ENCODE measurements at regions not wholly inside any gene's neighbourhood (a gene's known extent, or its start where the extent isn't known, plus 50 kb on each side); places are given as distances from the start of the nearest gene placed in this dataset.

- no peak overlapping the region for H3K4me2 ChIP-seq (ENCODE audit: low read depth, low read length)
- 14% methylated on average over 4 of the region's 4 CpGs for WGBS (ENCODE audit: low lambda C conversion rate)
- no peak overlapping the region for H3K27ac ChIP-seq (ENCODE audit: extremely low read length, insufficient read depth, low read length)
- TF ChIP-seq MAFF (IDR thresholded peaks at IDR 0.05; ENCODE audit: low read depth, low read length) (peak; percentile 60), FUBP1 (CRISPR knock-in tag; IDR thresholded peaks at IDR 0.05; ENCODE audit: borderline replicate concordance) (no peak), MAFK (conservative IDR thresholded peaks at IDR 0.05 in 1 of 2, IDR thresholded peaks at IDR 0.05 in 1 of 2; ENCODE audit: low read length in 2 of 2) (peak; percentile 33 to 62; a peak in 3 of 4 replicates)
- H4K20me1 ChIP-seq (ENCODE audit: insufficient read depth, low read length) = no peaks in the 10 kb centered on the region
- H3K4me1 ChIP-seq (ENCODE audit: insufficient read depth, low read length) = no peaks in the 10 kb centered on the region
- no peaks in the 10 kb centered on the region for H3K36me3 ChIP-seq (replicated peaks in 1 of 2; ENCODE audit: control insufficient read depth in 1 of 2, insufficient read depth in 2 of 2, low read length in 2 of 2)
- no peaks in the 10 kb centered on the region for H3K79me2 ChIP-seq (ENCODE audit: insufficient read depth, low read length)
- no peak overlapping the region for H3K4me3 ChIP-seq (replicated peaks in 1 of 3; ENCODE audit: insufficient read depth in 1 of 3, low read depth in 2 of 3, low read length in 3 of 3)
- ATAC-seq (no peak), FAIRE-seq (no peak), DNase-seq (ENCODE audit: low spot score) (no peak)
- H2AFZ ChIP-seq (ENCODE audit: low read length) = no peak overlapping the region
- no peak overlapping the region for H3K9ac ChIP-seq (ENCODE audit: insufficient read depth, low read depth, low read length)
- ChIA-PET CTCF (ENCODE audit: low intra/inter-chr PET ratio, low total read pairs) (no interaction called here), POLR2A (no interaction called here)
- intact Hi-C loops (cut with micrococcal nuclease; ENCODE audit: unreplicated experiment) = no loop called here
- no peaks in the 10 kb centered on the region for H3K9me3 ChIP-seq (ENCODE audit: low read length)
- BruUV-seq (replicated peaks) = no TSS peak
- no peaks in the 10 kb centered on the region for H3K27me3 ChIP-seq (ENCODE audit: control insufficient read depth in 1 of 2, insufficient read depth in 2 of 2, low read length in 2 of 2)
- in situ Hi-C loops (cut with HindIII; ENCODE audit: extremely low pct_ligation_motif_present, low pct_unique_long_range_greater_than_20kb) = no loop called here
Observed at GRCh38 chr7:81327468-81328266, 408.8 kb upstream of the SEMA3C start.

- no peaks in the 10 kb centered on the region for H4K20me1 ChIP-seq (ENCODE audit: insufficient read depth, low read length)
- no peak overlapping the region for H2AFZ ChIP-seq (ENCODE audit: low read length)
- intact Hi-C loops (cut with micrococcal nuclease; ENCODE audit: unreplicated experiment) = no loop called here
- CTCF ChIA-PET (ENCODE audit: low intra/inter-chr PET ratio, low total read pairs) = no interaction called here
- BruUV-seq (replicated peaks) = no TSS peak
- no peak for ATAC-seq
- no peaks in the 10 kb centered on the region for H3K79me2 ChIP-seq (ENCODE audit: insufficient read depth, low read length)
- in situ Hi-C loops (cut with HindIII; ENCODE audit: extremely low pct_ligation_motif_present, low pct_unique_long_range_greater_than_20kb) = no loop called here
- no peaks in the 10 kb centered on the region for H3K9me3 ChIP-seq (ENCODE audit: low read length)
- H3K27me3 ChIP-seq (ENCODE audit: control insufficient read depth in 1 of 2, insufficient read depth in 2 of 2, low read length in 2 of 2) = no peaks in the 10 kb centered on the region
- H3K9ac ChIP-seq (ENCODE audit: insufficient read depth, low read depth, low read length) = no peak overlapping the region
- H3K36me3 ChIP-seq (replicated peaks in 1 of 2; ENCODE audit: control insufficient read depth in 1 of 2, insufficient read depth in 2 of 2, low read length in 2 of 2) = no peaks in the 10 kb centered on the region
- FAIRE-seq = no peak
- 4% methylated on average over 1 of the region's 1 CpG for WGBS (ENCODE audit: low lambda C conversion rate)
- no peak for DNase-seq (ENCODE audit: low spot score)
- no peaks in the 10 kb centered on the region for H3K4me1 ChIP-seq (ENCODE audit: insufficient read depth, low read length)
- TF ChIP-seq RCOR2 (CRISPR knock-in tag; IDR thresholded peaks at IDR 0.05) = no peak
- no peak for TF ChIP-seq HNF1A (IDR thresholded peaks at IDR 0.05; ENCODE audit: low read depth)
- no peak for TF ChIP-seq HNF1A (CRISPR knock-in tag; IDR thresholded peaks at IDR 0.05; ENCODE audit: borderline replicate concordance)
- no peak for TF ChIP-seq ZNF281 (CRISPR knock-in tag; IDR thresholded peaks at IDR 0.05; ENCODE audit: borderline replicate concordance)
- POLR2A ChIA-PET = no interaction called here
- H3K4me2 ChIP-seq (ENCODE audit: low read depth, low read length) = no peak overlapping the region
- no peak overlapping the region for H3K27ac ChIP-seq (ENCODE audit: extremely low read length, insufficient read depth, low read length)
- no peak overlapping the region for H3K4me3 ChIP-seq (replicated peaks in 1 of 3; ENCODE audit: insufficient read depth in 1 of 3, low read depth in 2 of 3, low read length in 3 of 3)
Observed at GRCh38 chr7:81321949-81322348, 403.1 kb upstream of the SEMA3C start.

All from HepG2 (cell line).